ENCODE measurements at regions not wholly inside any gene's neighbourhood (a gene's known extent, or its start where the extent isn't known, plus 50 kb on each side); places are given as distances from the start of the nearest gene placed in this dataset.

GRCh38 chr6:15044146-15044882 is 201.6 kb upstream of the JARID2 start (continued):
- TF ChIP-seq JDP2 (CRISPR knock-in tag; IDR thresholded peaks at IDR 0.05; ENCODE audit: borderline replicate concordance), result no peak
- TF ChIP-seq ZBTB14 (CRISPR knock-in tag; IDR thresholded peaks at IDR 0.05), result no peak
- TF ChIP-seq ZNF337 (CRISPR knock-in tag; IDR thresholded peaks at IDR 0.05; ENCODE audit: borderline replicate concordance, low read depth), result no peak
- peak; percentile 40; the same call in 1 of the 2 replicates for TF ChIP-seq ZNF7 (CRISPR knock-in tag; IDR thresholded peaks at IDR 0.05)
- TF ChIP-seq STAG1 (CRISPR knock-in tag; IDR thresholded peaks at IDR 0.05), result no peak
- TF ChIP-seq ZMYM3 (CRISPR knock-in tag; IDR thresholded peaks at IDR 0.05), result peak; percentile 92
- TF ChIP-seq IRF2 (CRISPR knock-in tag; IDR thresholded peaks at IDR 0.05), result 0 out of 2 replicates have a peak, but pooled peaks have one; percentile 49
- TF ChIP-seq SMAD1 (CRISPR knock-in tag; IDR thresholded peaks at IDR 0.05; ENCODE audit: borderline replicate concordance, low read depth), result no peak
- TF ChIP-seq BCL6 (CRISPR knock-in tag; IDR thresholded peaks at IDR 0.05), result no peak; the same call in 1 of the 2 replicates
- TF ChIP-seq SMAD3 (CRISPR knock-in tag; IDR thresholded peaks at IDR 0.05), result no peak
- TF ChIP-seq ZMYM2 (CRISPR knock-in tag; IDR thresholded peaks at IDR 0.05), result 0 out of 2 replicates have a peak, but pooled peaks have one; percentile 46
- no peak for TF ChIP-seq ZNF75D (CRISPR knock-in tag; IDR thresholded peaks at IDR 0.05; ENCODE audit: borderline replicate concordance)
- TF ChIP-seq ZMAT3 (CRISPR knock-in tag; conservative IDR thresholded peaks at IDR 0.05), result no peak
- no peak for TF ChIP-seq STAT5B (CRISPR knock-in tag; IDR thresholded peaks at IDR 0.05)
- no peak for TF ChIP-seq ZSCAN22 (CRISPR knock-in tag; IDR thresholded peaks at IDR 0.05)
- TF ChIP-seq ETV5 (CRISPR knock-in tag; IDR thresholded peaks at IDR 0.05; ENCODE audit: borderline replicate concordance), result no peak; the same call in 1 of the 2 replicates
- no peak for TF ChIP-seq SCMH1 (CRISPR knock-in tag; IDR thresholded peaks at IDR 0.05; ENCODE audit: borderline replicate concordance)
- TF ChIP-seq LCORL (IDR thresholded peaks at IDR 0.05), result no peak
- peak; percentile 80 for TF ChIP-seq LCORL (CRISPR knock-in tag; IDR thresholded peaks at IDR 0.05)
- no peak for TF ChIP-seq ISL2 (CRISPR knock-in tag; IDR thresholded peaks at IDR 0.05)
- TF ChIP-seq ZBTB42 (CRISPR knock-in tag; IDR thresholded peaks at IDR 0.05), result no peak
- TF ChIP-seq CTCF (CRISPR knock-in tag; IDR thresholded peaks at IDR 0.05), result no peak
- no peak for TF ChIP-seq ZNF10 (CRISPR knock-in tag; IDR thresholded peaks at IDR 0.05; ENCODE audit: borderline replicate concordance, low read depth)
- no peak for TF ChIP-seq NR3C1 (CRISPR knock-in tag; IDR thresholded peaks at IDR 0.05)
- no peak for TF ChIP-seq DMTF1 (CRISPR knock-in tag; IDR thresholded peaks at IDR 0.05)
- TF ChIP-seq NR1H2 (CRISPR knock-in tag; IDR thresholded peaks at IDR 0.05; ENCODE audit: borderline replicate concordance, low read depth), result no peak
- peak; percentile 53; the same call in 1 of the 2 replicates for TF ChIP-seq ZMYM4 (CRISPR knock-in tag; IDR thresholded peaks at IDR 0.05)
- TF ChIP-seq REPIN1 (CRISPR knock-in tag; IDR thresholded peaks at IDR 0.05; ENCODE audit: borderline replicate concordance, low read depth), result no peak; the same call in 1 of the 2 replicates

All from HepG2 (cell line).